Limb (tissue), 2 donors: ENCODE measurements at regions not wholly inside any gene's neighbourhood (a gene's known extent, or its start where the extent isn't known, plus 50 kb on each side); places are given as distances from the start of the nearest gene placed in this dataset.

Experiments used
- DNase-seq, 2 donors: peaks; one replicate each; pipeline ENCODE4 v3.0.0-alpha.2; 2016; ENCODE audit errors: extremely low spot score in 2 of 2

GRCh38 chr11:92383430-92383829, 158.8 kb downstream of the FAT3 start:
- DNase-seq = no peak

- no peak for DNase-seq
These were observed 159.7 kb downstream of the FAT3 start for GRCh38 chr11:92384358-92384757.

GRCh38 chr11:92384802-92385201, 160.2 kb downstream of the FAT3 start:
- no peak for DNase-seq

- DNase-seq = no peak
These were observed 162.0 kb downstream of the FAT3 start for GRCh38 chr11:92386577-92386976.

DNA sequence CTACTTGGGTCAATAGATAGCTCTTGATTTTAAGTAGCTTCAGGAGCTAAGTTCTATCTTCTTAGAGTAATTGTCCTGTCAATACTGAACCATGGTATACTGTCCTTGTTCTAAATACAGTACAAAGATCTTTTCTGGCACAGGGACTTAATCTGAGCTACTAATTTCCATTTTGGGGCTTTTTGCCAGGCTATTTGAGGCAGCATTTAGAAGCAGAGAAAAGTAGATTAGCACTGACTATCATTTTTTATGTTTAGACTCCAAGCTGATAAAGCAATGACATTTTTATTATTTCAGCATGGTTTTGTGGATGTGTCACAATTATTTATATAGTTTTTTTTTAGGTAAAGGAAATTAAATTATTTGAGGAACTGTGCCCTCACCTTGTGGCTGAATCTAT, 163.2 kb downstream of the FAT3 start:
- no peak for DNase-seq

GRCh38 chr11:92388380-92388779, 163.8 kb downstream of the FAT3 start:
- DNase-seq = no peak

DNA sequence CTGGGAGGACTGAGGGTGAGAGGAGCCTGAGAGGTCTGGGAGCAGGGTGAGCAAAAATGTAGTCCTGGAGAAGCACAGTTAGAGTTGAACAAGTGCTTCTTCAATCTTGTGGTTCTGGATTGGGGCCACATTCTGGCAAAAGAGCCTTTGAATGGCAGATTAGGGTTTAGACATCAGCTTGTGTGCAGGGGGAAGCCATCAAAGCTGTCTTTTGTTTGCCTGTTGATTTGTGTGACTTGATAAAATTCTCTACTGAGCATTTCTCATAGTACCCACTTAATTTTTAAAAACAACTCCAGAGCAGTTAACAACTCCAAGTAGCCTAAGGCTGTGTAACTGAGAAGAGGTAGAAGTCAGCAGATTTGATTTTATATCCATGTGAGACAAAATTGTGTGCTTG, 166.2 kb downstream of the FAT3 start:
- no peak for DNase-seq

GRCh38 chr11:92391364-92391763, 166.7 kb downstream of the FAT3 start:
- DNase-seq = no peak

- no peak for DNase-seq
These were observed 167.2 kb downstream of the FAT3 start for GRCh38 chr11:92391808-92392207.

DNA sequence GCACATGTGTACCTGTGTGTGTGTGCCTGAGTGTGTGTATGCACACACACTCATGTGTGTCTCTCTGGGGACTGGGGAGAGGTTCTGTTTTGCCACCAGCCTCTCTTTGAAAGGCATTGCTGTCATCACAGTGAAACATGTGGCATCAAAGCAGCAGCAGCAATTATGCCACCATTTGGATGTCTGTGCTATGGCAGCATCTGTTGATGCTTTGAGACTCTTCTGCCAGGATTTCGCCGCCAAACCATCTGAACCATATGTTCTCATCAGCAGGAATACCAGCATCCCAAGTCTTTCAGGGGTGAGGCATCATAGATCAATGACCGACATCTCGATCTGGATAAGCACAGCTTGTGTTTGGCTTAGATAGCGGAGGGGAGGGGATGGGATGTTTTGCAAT, 168.6 kb downstream of the FAT3 start:
- DNase-seq = no peak

DNA sequence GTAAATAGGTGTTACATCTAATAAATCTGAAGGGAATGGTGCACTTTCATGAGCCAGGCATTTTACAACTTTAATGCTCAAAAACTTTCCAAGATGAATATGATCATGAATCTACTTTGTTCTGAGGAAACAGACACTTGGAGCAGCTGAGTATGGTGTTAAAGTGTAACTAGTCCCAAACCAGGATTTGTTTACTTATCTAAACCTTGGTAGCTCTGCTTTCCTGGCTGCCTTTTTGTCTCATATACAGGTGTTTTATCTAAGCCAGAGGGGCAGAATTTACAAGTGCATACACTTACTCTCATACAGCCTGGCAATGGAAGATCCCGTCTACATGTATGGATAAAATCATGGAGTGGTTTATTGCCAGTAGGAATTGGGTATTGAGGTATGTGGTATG, 171.5 kb downstream of the FAT3 start:
- no peak for DNase-seq

DNA sequence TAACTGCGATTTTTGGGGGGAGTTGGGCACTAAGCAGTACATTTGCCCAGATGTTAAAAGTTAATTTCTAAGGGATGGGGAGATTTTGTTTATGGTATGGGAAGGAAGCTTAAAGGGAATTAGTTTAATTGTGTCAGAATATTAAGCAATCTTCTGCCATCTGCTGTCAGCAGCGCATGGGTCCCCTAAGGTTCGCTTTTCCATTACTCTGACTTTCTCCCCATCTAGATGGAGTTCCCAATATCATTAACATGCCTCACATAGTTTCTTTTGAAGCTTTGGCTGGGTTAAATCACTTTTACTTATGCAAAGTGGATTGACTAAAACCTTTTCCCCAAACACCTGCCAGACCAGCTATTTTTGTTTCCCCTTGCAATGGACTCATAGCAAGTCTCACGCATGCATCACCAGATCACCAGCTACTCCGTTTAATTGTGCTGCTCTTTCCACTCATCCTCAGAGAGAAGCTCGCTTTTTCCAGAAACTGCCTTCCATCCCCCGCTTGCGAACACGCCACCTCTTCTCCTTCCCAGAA, 172.7 kb downstream of the FAT3 start:
- DNase-seq = no peak

DNA sequence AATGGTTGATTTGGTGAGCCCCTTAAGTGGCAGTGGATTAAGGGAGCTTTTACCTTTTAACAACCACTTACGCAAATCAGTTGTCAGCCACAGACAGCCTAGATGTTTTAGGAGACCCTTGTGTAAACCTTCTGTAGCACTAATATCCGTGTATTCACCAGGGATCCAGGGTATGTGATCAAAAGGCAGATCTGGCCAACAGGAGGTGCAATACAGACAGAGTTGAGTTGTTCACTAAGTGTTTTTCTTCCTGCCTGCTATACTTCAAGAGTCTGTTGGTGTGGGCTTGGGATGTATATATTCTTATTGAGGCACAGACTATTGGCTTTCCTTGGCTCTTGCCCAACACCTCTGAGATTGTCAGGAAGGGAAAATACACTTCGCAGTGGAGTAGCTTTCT, 175.1 kb downstream of the FAT3 start:
- no peak for DNase-seq

GRCh38 chr11:92401520-92401919, 176.9 kb downstream of the FAT3 start:
- no peak for DNase-seq

DNA sequence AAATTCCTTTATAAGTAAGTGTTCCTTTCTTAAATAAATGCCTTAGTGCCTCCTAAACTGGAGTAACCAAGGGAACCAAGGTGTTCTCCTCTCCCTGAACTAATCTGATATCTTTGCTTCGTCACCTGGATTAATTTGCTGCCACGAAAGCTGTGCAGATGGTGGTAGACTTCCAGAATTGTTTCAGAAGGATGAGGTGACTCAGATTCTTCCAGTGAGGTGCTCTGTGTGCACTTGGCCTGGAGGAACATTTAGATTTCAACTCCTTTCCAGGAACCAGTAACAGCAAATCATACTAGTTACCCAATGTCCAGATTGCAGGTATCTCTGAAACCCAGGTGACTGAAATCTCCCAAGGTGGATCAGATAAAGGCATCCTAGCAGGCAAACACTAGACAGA, 181.9 kb downstream of the FAT3 start:
- DNase-seq = no peak

GRCh38 chr11:92409355-92409754, 184.7 kb downstream of the FAT3 start:
- DNase-seq = no peak

DNA sequence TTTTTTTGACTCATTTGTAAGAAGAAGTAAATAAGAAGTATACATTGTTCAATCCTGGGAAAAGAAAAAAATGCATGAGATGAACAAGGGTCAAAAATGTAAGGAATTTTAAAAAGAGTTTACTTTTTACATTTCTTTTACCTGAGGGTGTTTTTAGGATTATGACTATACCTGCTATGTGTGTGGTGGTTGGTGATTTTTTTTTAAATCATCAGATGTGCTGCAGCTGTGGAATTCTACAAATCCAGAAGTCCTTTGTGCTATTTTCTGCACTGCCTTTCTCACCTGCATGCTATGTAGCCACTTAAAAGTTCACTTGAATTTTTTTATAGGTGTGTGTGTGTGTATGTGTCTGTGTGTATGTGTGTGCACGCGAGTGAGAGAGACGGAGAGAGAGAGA, 185.3 kb downstream of the FAT3 start:
- DNase-seq = no peak

DNA sequence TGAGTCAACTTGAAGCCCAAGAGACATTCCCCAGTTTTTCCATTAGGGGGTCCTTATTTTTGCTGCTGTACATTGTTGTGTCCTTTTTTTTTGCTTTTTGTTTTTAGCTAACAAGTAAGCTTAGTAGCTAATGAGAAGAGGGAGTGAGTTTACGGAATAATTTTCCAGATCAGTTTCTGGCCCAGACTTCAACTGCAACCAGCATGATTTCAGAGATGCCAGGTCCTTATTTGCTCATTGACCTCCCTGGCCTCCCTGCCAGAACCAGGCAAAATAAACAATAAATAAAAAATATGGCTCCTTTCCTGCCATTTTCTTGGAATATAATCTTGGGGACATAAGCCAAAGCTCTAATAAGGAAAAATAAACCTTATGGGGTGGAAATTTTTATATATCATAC, 185.9 kb downstream of the FAT3 start:
- DNase-seq = no peak

DNA sequence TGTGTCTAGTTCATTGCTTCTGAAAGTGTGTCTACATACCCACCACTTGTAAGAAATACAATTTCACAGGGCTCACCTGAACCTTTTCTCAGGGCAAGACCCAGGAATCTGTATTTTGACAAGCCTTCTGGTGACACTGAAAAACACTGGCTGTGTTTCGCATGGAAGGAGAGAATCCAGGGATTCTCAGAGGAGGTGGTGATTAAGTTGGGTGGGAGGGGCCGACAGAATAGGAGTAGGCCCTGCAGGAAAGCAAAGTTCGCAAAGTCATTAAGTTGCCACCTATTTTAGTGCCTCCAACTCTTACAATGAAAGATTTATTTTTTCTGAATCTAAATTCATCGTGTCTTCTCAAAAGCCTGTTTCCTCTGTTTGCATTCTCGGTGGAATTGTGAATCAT, 186.8 kb downstream of the FAT3 start:
- DNase-seq = no peak

GRCh38 chr11:92413757-92414513, 189.3 kb downstream of the FAT3 start:
- DNase-seq = no peak

DNA sequence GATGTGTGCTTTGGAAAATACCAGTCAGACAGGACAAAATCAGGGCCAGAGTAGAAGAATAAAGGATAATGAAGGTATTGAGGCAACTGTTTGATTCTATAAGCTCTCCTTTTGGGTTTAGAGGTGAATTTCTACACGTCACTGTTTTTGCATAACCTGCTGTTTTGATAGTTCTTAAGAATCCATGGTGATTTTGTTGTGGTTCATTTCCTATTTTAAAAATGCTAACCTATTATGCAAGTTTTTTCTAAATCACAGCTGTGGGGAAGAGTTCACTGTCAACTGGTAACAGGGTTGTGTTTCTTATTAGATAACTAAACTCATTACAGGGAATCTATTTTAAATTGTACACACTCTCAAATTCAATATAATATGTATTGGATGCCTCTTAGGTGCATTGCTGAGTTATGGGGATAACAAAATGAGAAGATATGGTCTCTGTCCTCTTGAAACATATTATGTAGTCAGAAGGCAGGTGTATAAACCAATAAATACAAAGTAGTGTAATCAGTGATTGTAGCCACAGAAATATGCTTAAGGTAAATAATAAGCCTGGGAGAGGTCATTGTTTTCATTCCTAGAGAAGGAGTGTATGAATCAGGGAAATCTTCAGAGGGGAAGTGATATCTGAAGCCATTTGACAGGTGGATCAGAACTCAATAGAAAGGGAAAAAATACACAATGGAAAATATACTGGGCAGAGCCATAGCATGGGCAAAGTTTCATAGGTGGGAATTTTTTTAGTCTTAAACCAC, 192.5 kb downstream of the FAT3 start:
- DNase-seq = no peak

DNA sequence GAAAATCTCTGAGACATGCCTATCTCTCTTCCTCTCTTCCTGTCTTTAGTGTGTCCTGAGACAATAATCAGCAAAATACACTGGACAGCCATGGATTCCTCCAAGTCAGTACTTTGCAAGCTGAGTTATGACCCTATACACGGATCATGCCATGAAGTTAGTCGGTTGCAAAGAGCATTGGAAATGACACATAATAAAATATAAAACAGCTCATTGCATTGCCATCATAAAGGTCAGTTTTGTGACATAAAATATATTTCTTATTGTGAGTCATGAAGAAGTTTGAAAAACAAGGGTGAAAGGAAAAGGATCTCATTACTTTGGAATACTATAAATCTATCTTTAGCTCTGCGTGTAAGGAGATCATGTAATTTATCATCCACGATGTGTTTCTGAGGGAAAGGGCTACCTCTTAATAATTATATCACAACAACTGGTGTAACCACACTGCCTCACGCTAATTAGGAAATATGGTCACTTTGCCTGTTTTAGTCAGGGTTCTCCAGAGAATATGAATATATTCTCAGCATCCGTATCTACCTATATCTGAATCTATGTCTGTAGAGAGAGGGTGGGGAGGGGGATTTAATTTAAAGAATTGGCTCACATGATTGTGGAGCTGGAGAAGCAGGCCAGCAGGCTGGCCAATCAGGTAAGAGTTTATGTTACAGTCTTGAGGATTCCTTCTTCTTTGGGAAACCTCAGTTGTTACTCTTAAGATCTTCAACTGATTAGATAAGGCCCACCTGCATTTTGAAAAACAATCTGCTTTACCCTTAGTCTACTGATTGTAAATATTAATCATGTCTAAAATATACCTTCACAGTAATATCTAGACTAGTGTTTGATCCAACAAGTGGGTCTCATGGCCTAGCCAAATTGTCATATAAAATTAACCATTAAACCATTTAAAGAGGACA, 198.8 kb downstream of the FAT3 start:
- DNase-seq = no peak
